Non-pigmented ciliary epithelial cell (primary cell): ENCODE measurements at regions not wholly inside any gene's neighbourhood (a gene's known extent, or its start where the extent isn't known, plus 50 kb on each side); places are given as distances from the start of the nearest gene placed in this dataset.
"Not testable (repeated sequence)": the region's sequence is repeated elsewhere in the genome, so short reads cannot be mapped to it uniquely, and the experiment has no call there.

Source experiments
- DNase-seq: peaks from one replicate; pipeline ENCODE4 v3.0.0-alpha.2; 2010; ENCODE audit warnings: low read depth

- no peak for DNase-seq
Observed at GRCh38 chr20:19834783-19835182, 76.7 kb downstream of the RIN2 start.

GRCh38 chr20:19835533-19836222 is 77.6 kb downstream of the RIN2 start:
- no peak for DNase-seq

- no peak for DNase-seq
Observed at GRCh38 chr20:19838468-19838867, 80.4 kb downstream of the RIN2 start.

DNA sequence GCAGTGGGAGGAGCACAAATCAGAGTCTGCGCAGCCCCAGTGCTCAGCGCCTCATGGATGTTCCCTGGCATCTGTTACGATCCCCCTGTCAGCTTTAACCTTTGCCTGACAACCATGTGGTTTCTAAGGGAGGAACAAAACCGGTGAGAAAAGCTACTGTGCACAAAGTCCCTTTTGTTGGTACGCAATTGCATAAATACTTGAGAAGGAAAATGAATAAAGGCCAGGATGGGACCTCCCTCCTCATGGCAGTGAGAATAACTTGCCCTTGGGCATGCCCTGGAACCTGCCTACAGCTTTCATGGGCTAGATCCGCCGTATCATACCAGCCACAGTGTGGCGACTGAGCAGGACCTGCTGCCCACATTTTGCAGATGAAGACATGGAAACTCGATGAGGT is 81.0 kb downstream of the RIN2 start:
- DNase-seq, result no peak

GRCh38 chr20:19840111-19840710 is 82.2 kb downstream of the RIN2 start:
- no peak for DNase-seq

GRCh38 chr20:19841740-19842139 is 83.7 kb downstream of the RIN2 start:
- DNase-seq, result no peak

DNA sequence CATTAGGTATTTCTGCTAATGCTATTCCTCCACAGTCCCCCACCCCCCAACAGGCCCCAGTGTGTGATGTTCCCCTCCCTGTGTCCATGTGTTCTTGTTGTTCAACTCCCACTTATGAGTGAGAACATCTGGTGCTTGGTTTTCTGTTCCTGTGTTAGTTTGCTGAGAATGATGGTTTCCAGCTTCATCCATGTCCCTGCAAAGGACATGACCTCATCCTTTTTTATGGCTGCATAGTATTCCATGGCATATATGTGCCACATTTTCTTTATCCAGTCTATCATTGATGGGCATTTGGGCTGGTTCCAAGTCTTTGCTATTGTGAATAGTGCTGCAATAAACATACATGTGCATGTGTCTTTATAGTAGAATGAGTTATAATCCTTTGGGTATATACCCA is 86.8 kb downstream of the RIN2 start:
- not testable (repeated sequence) for DNase-seq

GRCh38 chr20:19847383-19847782 is 89.3 kb downstream of the RIN2 start:
- DNase-seq, result no peak

- no peak for DNase-seq
Observed at GRCh38 chr20:19849341-19850197, 91.5 kb downstream of the RIN2 start.

- DNase-seq, result no peak
Observed at GRCh38 chr20:19850198-19850533, 92.1 kb downstream of the RIN2 start.

DNA sequence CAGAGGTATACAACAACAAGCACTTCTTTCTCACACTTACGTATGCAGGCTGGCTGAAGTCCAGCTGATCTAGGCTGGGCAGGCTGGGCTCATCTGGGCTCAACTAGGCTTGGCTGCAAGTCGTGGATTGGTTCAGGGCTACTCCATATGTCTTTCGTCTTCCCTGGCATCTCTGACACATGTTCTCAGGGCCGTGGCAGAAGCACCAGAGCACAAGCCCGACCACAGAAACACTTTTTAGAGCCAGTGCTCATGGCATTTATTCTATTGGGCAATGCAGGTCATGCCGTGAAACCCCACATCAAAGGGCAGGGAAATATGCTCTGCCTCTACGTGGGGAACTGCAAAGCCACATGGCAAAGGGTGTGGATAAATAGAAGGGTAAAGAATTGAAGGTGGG is 93.8 kb downstream of the RIN2 start:
- DNase-seq, result no peak

DNA sequence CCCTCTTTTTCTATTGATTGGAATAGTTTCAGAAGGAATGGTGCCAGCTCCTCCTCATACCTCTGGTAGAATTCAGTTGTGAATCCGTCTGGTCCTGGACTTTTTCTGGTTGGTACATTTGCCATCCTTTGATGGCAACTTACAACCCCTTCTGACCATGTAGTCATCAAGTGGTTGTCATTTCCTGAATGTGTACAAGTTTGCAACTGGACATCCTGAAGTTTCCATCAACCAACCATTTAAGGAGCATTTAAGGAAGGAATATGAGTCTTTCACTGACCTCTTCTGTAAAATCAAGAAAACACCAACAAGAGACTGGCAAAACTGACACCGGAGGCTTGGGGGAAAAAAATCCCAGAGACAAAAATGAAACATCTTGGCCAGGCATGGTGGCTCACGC is 97.4 kb downstream of the RIN2 start:
- no peak for DNase-seq

GRCh38 chr20:19858466-19859371 is 100.7 kb downstream of the RIN2 start:
- DNase-seq, result no peak

DNA sequence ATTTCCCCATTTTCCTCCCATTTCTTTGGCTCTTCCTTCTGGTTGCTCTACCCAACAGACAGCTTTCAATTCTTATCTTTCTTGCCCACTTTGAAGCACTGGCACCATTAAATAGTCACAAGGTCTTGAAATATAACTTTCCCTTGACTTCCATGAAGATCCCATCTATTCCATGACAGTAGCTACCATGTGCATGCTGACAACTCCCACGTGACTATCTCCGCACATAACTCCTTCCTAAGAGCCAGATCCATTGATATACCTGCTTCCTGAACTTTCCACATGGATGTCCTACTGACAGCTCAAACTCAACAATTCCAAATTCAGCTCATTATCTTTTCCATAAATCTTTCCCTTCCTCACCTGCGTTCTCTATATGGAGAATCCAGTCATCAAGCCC is 101.4 kb downstream of the RIN2 start:
- no peak for DNase-seq

- DNase-seq, result no peak
Observed at GRCh38 chr20:19860737-19861136, 102.7 kb downstream of the RIN2 start.

DNA sequence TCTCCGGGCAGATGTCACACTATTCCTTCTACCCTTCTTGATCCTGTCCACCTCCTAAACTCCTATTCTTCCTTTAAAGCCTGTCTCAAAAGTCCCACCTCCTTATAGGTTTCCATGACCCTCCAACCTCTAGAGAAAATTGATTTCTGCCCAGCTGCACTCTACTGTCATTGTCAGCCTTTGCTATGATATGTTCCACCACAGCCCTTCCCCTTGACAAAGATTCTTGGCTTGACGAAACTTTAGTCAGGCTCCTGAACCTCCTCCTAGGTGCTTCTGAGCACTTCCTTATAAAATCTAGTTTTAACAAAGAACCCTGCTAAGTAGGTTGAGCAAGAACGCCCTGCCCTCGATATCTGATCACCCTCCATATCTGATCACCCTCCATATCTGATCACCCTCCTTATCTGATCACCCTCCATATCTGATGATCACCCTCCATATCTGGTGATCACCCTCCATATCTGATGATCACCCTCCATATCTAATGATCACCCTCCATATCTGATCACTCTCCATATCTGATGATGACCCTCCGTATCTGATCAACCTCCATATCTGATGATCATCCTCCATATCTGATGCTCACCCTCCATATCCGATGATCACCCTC is 103.2 kb downstream of the RIN2 start:
- DNase-seq, result no peak

GRCh38 chr20:19864130-19864529 is 106.1 kb downstream of the RIN2 start:
- no peak for DNase-seq

- DNase-seq, result no peak
Observed at GRCh38 chr20:19866070-19866469, 108.0 kb downstream of the RIN2 start.

- DNase-seq, result no peak
Observed at GRCh38 chr20:19867074-19867473, 109.0 kb downstream of the RIN2 start.

DNA sequence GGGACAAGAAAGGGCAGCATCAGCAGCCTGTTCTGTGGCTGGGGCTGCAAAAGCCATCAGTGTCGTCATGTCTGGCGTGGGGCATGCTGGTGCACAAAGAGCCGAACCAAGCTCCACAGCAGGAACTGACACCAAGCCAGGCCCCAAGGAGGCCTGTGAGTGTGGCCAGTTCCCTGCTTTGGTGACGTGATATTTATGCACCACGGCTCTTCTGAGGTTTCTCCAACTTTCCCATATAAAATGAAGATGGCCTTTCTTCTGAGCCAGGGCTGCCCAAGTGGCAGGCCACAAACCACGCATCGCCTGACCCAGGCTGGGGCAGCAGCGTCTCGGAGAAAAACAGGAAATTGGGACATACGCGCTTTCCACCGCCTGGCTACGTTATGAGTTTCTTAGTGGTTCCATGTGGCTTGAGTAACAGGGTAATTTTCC is 109.9 kb downstream of the RIN2 start:
- no peak for DNase-seq

DNA sequence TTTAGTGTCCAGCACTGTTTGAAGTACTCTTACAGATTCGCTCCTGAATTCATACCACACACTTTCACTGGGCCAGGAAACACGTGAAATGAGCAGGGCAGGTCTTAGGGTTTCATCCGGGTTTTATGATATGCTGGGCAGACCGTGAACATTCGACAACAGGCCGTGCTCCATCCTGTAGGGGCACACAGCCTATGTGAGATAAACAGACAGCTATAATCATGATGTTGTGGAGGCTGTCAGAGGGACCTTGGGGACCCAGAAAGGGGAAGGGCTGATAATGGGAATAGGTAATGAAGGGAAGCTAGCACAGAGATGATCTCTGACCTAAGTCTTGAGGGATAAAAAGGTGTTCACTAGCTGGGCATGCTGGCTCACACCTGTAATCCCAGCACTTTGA is 110.4 kb downstream of the RIN2 start:
- no peak for DNase-seq

DNA sequence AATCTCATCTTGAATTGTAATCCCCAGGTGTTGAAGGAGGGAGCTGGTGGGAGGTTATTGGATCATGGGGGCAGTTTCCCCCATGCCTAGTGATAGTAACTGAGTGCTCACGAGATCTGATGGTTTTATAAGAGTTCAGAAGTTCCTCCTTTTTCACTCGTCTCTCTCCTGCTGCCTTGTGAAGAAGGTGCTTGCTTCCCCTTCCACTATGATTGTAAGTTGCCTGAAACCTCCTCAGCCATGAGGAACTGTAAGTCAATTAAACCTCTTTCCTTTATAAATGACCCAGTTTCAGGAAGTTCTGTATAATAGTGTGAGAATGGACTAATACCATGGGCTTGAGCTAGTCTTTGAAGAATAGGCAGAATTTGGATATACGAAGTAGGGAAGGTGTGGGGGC is 113.9 kb downstream of the RIN2 start:
- DNase-seq, result no peak
